MM.1S (cell line): ENCODE measurements at regions not wholly inside any gene's neighbourhood (a gene's known extent, or its start where the extent isn't known, plus 50 kb on each side); places are given as distances from the start of the nearest gene placed in this dataset.

ENCODE experiments used
- DNase-seq: peaks from one replicate; pipeline ENCODE4 v3.0.0-alpha.2; 2015
- H2AFZ ChIP-seq: fragments of 300-600 bp; sonication (generic); 2 replicates; pipeline ENCODE4 v1.6.0; 2016; ENCODE audit warnings: antibody characterized with exemption, low read length
- H3F3A ChIP-seq: fragments of 300-600 bp; sonication (generic); 2 replicates; pipeline ENCODE4 v1.6.1; 2016; ENCODE audit warnings: mild to moderate bottlenecking, antibody characterized with exemption, low read length, moderate library complexity, mixed read lengths; ENCODE audit not compliant: insufficient read depth
- H3K27ac ChIP-seq: fragments of 300-600 bp; sonication (generic); 2 replicates; pipeline ENCODE4 v1.5.1; 2016; ENCODE audit warnings: mild to moderate bottlenecking, low read length
- H3K27me3 ChIP-seq: fragments of 300-600 bp; sonication (generic); replicated peaks from 2 replicates; pipeline ENCODE4 v1.6.0; 2016; ENCODE audit warnings: low read length; ENCODE audit not compliant: insufficient read depth
- H3K36me3 ChIP-seq: fragments of 300-600 bp; sonication (generic); replicated peaks from 2 replicates; pipeline ENCODE4 v1.6.1; 2016; ENCODE audit warnings: mild to moderate bottlenecking, low read length, mixed read lengths; ENCODE audit not compliant: insufficient read depth
- H3K4me1 ChIP-seq: fragments of 300-600 bp; sonication (generic); 2 replicates; pipeline ENCODE4 v1.6.1; 2016; ENCODE audit warnings: low read length, mixed read lengths
- H3K4me2 ChIP-seq: fragments of 300-600 bp; sonication (generic); 2 replicates; pipeline ENCODE4 v1.6.0; 2016; ENCODE audit warnings: low read depth, low read length
- H3K4me3 ChIP-seq: fragments of 300-600 bp; sonication (generic); 2 replicates; pipeline ENCODE4 v1.5.1; 2016; ENCODE audit warnings: low read length, mixed read lengths
- H3K79me2 ChIP-seq: fragments of 300-600 bp; sonication (generic); 2 replicates; pipeline ENCODE4 v1.6.1; 2016; ENCODE audit warnings: mixed run types, low read length, mixed read lengths
- H3K9ac ChIP-seq: fragments of 300-600 bp; sonication (generic); 2 replicates; pipeline ENCODE4 v1.6.1; 2016; ENCODE audit warnings: low read length, mixed read lengths
- H3K9me2 ChIP-seq: fragments of 300-600 bp; sonication (generic); replicated peaks from 2 replicates; pipeline ENCODE4 v1.6.1; 2016; ENCODE audit warnings: mild to moderate bottlenecking, low read length, mixed read lengths; ENCODE audit not compliant: insufficient read depth
- H3K9me3 ChIP-seq: fragments of 300-600 bp; sonication (generic); replicated peaks from 2 replicates; pipeline ENCODE4 v1.6.1; 2016; ENCODE audit warnings: mild to moderate bottlenecking, low read length, mixed read lengths; ENCODE audit not compliant: insufficient read depth
- H4K20me1 ChIP-seq: fragments of 300-600 bp; sonication (generic); 2 replicates; pipeline ENCODE4 v1.6.1; 2016; ENCODE audit warnings: mild to moderate bottlenecking, low read length, moderate library complexity, mixed read lengths; ENCODE audit not compliant: insufficient read depth
- EZH2 ChIP-seq: fragments of 300-600 bp; sonication (generic); optimal IDR thresholded peaks from 2 replicates; pipeline ENCODE3; 2017; ENCODE audit warnings: low read depth, mild to moderate bottlenecking, antibody characterized with exemption, low read length, mixed read lengths
- EZH2phosphoT487 ChIP-seq: fragments of 300-600 bp; sonication (generic); IDR thresholded peaks from 2 replicates; pipeline ENCODE4 v1.6.1; 2018; ENCODE audit warnings: antibody characterized with exemption, low read length
- TF ChIP-seq, protein P1 (sequence below): fragments of 300-600 bp; sonication (generic); IDR thresholded peaks from 2 replicates; pipeline ENCODE4 v1.5.1; 2016; ENCODE audit warnings: antibody characterized with exemption, low read length, mixed read lengths

GRCh38 chr2:144812288-144812687, 292.4 kb upstream of the ZEB2 start:
- no peak overlapping the region for H2AFZ ChIP-seq
- H3F3A ChIP-seq: no peaks in the 10 kb centered on the region
- H3K4me1 ChIP-seq: 0 out of 2 replicates have a peak, but pooled peaks cover 3% of the 10 kb centered on the region
- TF ChIP-seq EZH2phosphoT487 (no peak), EZH2 (no peak)
- TF ChIP-seq, protein P1, sequence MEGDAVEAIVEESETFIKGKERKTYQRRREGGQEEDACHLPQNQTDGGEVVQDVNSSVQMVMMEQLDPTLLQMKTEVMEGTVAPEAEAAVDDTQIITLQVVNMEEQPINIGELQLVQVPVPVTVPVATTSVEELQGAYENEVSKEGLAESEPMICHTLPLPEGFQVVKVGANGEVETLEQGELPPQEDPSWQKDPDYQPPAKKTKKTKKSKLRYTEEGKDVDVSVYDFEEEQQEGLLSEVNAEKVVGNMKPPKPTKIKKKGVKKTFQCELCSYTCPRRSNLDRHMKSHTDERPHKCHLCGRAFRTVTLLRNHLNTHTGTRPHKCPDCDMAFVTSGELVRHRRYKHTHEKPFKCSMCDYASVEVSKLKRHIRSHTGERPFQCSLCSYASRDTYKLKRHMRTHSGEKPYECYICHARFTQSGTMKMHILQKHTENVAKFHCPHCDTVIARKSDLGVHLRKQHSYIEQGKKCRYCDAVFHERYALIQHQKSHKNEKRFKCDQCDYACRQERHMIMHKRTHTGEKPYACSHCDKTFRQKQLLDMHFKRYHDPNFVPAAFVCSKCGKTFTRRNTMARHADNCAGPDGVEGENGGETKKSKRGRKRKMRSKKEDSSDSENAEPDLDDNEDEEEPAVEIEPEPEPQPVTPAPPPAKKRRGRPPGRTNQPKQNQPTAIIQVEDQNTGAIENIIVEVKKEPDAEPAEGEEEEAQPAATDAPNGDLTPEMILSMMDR: no peak
- no peak overlapping the region for H3K4me3 ChIP-seq
- no peaks in the 10 kb centered on the region for H3K79me2 ChIP-seq
- no peaks in the 10 kb centered on the region for H3K27me3 ChIP-seq
- H3K9me2 ChIP-seq: no peaks in the 10 kb centered on the region
- H3K27ac ChIP-seq: no peak overlapping the region
- no peaks in the 10 kb centered on the region for H4K20me1 ChIP-seq
- no peak overlapping the region for H3K9ac ChIP-seq
- no peak for DNase-seq
- H3K36me3 ChIP-seq: no peaks in the 10 kb centered on the region
- no peaks in the 10 kb centered on the region for H3K9me3 ChIP-seq
- no peak overlapping the region for H3K4me2 ChIP-seq

DNA sequence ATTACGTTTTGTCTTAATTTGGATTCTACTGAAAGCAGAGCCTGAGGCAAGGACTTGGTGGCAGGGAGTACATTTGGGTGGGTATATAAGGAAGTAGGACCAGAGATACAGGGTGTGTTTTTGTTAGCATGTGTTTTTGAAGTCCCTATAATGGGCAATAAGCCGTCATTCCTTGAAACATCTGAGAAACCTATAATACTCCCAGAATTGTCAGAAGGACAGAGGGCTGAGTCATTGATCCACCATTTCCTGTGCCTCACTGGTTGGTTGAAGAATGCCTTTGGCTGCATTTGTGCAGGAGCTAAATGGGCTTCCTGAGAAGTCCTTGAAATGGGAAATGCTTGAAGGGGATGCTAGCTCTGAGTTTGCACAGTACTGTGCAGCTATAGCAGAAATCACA, 281.8 kb upstream of the ZEB2 start:
- no peaks in the 10 kb centered on the region for H3K9me3 ChIP-seq
- no peak for DNase-seq
- no peaks in the 10 kb centered on the region for H3F3A ChIP-seq
- H3K4me1 ChIP-seq: no peaks in the 10 kb centered on the region
- no peak for TF ChIP-seq EZH2
- TF ChIP-seq, protein P1: no peak
- TF ChIP-seq EZH2phosphoT487: no peak
- H3K79me2 ChIP-seq: no peaks in the 10 kb centered on the region
- no peak overlapping the region for H3K27ac ChIP-seq
- no peak overlapping the region for H3K4me2 ChIP-seq
- no peak overlapping the region for H3K4me3 ChIP-seq
- H3K9ac ChIP-seq: no peak overlapping the region
- no peak overlapping the region for H2AFZ ChIP-seq
- H3K36me3 ChIP-seq: no peaks in the 10 kb centered on the region
- no peaks in the 10 kb centered on the region for H3K27me3 ChIP-seq
- H4K20me1 ChIP-seq: no peaks in the 10 kb centered on the region
- no peaks in the 10 kb centered on the region for H3K9me2 ChIP-seq

GRCh38 chr2:144801325-144801724, 281.4 kb upstream of the ZEB2 start:
- no peaks in the 10 kb centered on the region for H3K9me3 ChIP-seq
- H3K4me3 ChIP-seq: no peak overlapping the region
- H3K27ac ChIP-seq: no peak overlapping the region
- H3K4me2 ChIP-seq: no peak overlapping the region
- H3K9me2 ChIP-seq: no peaks in the 10 kb centered on the region
- H2AFZ ChIP-seq: no peak overlapping the region
- H3K4me1 ChIP-seq: no peaks in the 10 kb centered on the region
- H3F3A ChIP-seq: no peaks in the 10 kb centered on the region
- no peaks in the 10 kb centered on the region for H3K27me3 ChIP-seq
- no peaks in the 10 kb centered on the region for H3K79me2 ChIP-seq
- no peaks in the 10 kb centered on the region for H4K20me1 ChIP-seq
- no peak overlapping the region for H3K9ac ChIP-seq
- no peak for DNase-seq
- no peak for TF ChIP-seq EZH2
- H3K36me3 ChIP-seq: no peaks in the 10 kb centered on the region

DNA sequence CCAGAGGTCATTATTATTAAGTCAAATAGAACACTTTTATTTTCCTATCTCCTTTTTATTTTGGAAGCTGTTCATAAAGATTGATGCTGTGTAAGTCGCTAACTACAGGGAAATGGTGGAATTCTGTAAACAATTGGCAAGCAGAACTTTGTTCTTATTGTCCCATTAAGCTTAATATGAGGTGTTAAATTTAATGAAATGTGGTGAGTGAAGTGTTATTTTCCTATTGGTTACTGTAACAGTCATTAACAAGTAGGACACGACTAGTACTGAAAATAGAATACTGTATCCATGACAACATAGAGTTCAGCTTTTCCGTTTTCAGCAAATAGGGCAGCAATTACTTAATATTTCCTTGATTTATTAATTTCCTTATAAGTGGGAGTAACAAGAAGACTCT, 279.1 kb upstream of the ZEB2 start:
- DNase-seq: no peak
- Histone ChIP-seq H3K9ac (no peak overlapping the region), H3K4me2 (no peak overlapping the region), H3F3A (no peaks in the 10 kb centered on the region), H3K36me3 (no peaks in the 10 kb centered on the region), H2AFZ (no peak overlapping the region), H3K4me1 (no peaks in the 10 kb centered on the region), H4K20me1 (no peaks in the 10 kb centered on the region), H3K9me2 (no peaks in the 10 kb centered on the region), H3K27me3 (no peaks in the 10 kb centered on the region), H3K9me3 (no peaks in the 10 kb centered on the region), H3K79me2 (no peaks in the 10 kb centered on the region), H3K27ac (no peak overlapping the region), H3K4me3 (no peak overlapping the region)
- no peak for TF ChIP-seq EZH2phosphoT487
- TF ChIP-seq EZH2: no peak
- TF ChIP-seq, protein P1: no peak
